HG03103 (cell line): ENCODE measurements at regions not wholly inside any gene's neighbourhood (a gene's known extent, or its start where the extent isn't known, plus 50 kb on each side); places are given as distances from the start of the nearest gene placed in this dataset.

Experiments
- ATAC-seq: cut with Tn5 transposase; IDR thresholded peaks from one replicate; pipeline ENCODE4 v1.9.1; 2021; ENCODE audit warnings: low read depth; ENCODE audit not compliant: unreplicated experiment

DNA sequence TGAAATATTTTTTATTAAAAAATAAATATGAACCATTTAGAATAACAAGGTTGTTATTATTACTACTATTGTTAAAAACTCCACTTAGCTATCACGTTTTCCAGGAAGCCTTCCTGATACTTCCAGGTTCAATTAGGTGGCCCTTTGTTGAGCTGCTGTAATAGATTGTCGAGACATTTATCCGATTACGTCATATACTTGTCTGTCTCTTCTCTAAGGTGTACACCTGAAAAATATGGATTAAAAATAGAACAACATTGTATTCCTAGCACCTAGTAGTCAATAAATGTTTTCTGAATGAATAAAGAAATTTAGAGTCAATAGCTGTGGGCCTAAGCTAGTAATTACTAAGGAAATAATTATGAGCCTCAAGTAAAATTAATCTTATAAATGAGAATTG, 359.6 kb downstream of the RNF144B start:
- ATAC-seq, result no peak

GRCh38 chr6:18748314-18748713, 361.2 kb downstream of the RNF144B start:
- no peak for ATAC-seq

GRCh38 chr6:18752278-18753068, 365.3 kb downstream of the RNF144B start:
- no peak for ATAC-seq

DNA sequence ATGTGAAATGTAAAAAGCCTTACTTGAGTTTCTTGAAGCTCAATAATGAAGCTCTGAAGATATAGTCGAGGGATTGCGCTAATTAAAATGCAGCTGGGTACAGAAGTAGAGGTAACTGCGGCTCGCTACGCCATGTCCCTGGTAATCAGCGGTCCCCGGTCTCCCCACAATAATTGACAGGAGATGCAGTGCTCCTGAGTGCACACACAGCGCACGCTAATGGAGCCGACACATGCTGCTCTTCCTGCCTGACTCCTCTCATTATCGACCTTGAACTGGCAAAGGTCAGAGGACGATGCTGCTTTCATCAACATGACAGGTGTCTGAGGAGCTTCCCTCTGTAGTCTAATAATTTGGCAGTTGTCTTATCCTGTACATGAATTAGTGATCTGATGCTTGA, 365.9 kb downstream of the RNF144B start:
- ATAC-seq, result no peak

DNA sequence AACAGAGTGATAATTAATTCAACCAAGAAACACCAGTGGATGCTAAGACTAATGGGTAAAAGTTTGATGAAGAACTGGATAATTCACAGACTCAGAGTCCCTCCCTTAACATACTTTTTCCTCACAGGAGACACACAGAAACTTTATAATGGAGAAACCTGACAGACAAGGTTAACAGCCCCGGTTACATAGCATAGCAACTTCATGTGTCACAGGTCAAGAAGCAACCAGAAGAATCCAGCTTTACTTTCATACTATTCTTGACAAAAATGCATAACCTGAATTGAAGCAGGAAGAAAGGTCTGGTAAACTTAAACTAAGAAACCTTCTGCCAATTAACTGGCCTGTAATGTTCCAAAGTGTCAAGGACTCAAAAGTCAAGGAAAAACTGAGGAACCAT, 375.9 kb downstream of the RNF144B start:
- no peak for ATAC-seq

DNA sequence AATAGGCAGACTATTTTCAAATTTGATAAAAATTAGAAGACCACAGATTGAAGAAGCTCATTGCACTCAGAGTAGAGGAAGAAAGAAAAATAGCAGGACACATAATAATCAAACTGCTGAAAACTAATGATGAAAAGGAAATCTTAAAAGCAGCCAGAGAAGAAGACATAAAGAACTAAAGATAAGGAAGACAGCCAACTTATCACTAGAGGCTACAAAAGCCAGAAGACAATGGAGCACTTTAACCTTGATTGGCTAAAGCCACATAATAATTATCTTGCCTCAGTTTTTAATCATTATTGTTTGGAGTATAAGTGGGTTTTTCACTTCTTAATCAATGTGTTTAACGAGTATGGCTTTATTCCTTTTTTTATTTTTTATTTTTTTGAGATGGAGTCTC, 397.6 kb downstream of the RNF144B start:
- ATAC-seq, result no peak

DNA sequence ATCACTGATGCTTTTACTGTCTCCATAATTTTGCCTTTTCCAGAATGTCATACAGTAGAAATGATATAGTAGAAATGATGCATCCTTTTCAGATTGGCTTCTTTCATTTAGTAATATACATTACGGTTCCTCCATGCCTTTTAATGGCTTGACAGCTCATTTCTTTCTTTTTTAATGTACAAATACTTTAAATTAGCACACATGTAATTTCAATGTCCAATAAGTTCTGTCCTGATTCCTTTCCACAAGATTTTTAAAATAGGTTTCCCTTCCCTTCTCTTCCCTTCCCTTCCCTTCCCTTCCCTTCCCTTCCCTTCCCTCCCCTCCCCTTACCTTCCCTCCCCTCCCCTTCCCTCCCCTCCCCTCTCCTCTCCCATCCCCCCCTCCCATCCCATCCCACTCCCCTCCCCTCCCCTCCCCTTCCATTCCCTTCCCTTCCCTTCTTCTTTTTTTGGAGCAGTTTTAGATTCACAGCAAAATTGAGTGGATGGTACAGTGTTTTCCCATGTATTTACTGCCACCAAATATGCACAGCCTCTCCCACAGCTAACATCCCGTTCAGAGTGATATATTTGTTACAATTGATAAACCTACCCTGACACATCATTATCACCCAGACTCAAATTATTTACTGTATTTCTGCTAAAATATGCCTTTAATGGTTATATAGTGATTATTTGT, 398.8 kb downstream of the RNF144B start:
- no peak for ATAC-seq

DNA sequence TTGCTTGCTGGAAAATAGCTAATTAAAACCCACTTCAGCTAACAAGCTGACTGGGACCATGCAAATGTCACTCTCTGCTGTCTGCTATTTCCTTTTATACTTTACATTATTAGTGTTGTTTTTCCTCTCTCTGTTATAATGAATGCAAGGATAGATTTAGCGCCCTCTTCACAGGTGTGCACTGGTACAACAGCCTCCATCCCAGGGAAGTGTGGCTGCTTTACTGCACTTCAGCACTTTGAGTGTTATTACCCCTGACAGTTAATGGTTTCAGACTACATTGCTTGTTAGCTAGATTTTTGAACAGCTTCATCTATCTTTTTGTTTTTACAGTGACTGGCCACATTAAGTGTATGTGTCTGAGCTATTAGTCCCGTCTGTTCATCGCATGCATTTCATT, 405.7 kb downstream of the RNF144B start:
- no peak for ATAC-seq

DNA sequence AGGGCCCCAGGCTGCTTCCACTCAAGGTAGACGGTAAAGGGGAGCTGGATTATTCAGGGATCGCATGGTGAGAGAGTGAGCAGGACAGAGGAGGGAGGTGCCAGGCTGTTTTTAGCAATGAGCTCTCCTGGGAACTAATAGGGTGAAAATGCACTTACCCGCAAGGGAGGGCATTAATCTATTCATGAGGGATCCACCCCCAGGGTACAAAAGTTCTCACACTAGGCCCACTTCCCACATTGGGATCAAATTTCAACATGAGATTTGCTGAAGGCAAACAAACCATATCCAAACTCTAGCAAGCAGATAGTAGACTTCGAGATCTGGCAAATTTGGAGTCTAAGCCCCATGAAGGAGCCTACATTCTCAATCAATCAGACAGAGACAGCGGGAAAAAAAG, 408.6 kb downstream of the RNF144B start:
- ATAC-seq, result no peak

- no peak for ATAC-seq
These were observed 433.6 kb downstream of the RNF144B start for GRCh38 chr6:18820725-18821124.

DNA sequence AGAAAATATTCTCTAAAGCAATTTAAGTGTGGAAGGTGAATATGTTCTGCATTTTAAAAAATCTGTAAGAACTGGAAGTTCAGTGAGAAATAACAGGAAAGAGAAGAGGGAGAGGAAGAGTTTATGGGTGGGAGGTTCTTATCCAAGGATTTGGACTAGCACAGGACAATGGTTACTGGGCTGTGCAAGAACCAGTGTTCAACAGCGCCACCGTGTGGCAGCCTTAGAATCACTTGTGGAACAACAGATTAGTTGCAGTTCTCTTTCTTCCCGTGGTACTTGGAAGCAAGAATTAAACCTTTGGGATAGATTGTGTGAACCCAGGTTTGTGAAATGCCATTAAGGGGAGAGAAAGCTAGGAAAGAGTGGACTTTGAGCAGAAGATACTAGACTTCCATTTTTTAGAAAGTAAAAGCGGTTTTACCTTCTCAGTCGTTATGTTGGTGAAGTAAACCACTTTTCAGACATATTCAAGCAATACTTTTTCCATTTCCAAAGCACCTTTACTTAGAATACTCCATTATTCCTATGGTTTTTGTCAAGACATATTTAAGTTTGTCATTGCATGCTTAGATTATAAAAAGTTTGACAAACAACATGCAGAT, 436.7 kb downstream of the RNF144B start:
- no peak for ATAC-seq

GRCh38 chr6:18829272-18829870, 442.2 kb downstream of the RNF144B start:
- ATAC-seq, result no peak

DNA sequence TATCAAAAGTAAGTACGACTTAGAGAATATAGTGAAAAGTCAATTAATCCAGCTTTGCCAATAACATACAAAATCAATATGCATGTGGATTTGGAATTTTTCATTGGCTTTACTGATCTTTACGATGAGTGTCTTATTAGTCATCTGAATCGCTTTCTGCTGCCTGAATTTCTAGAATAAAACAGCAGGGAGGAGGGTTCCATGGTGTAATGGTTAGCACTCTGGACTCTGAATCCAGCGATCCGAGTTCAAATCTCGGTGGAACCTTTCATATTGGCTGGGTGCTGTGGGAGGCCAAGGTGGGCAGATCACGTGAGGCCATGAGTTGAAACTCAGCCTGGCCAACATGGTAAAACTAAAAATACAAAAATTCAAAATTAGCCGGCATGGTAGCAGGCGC, 448.8 kb downstream of the RNF144B start:
- ATAC-seq, result no peak

- ATAC-seq, result no peak
These were observed 449.9 kb downstream of the RNF144B start for GRCh38 chr6:18837013-18837412.

- no peak for ATAC-seq
These were observed 455.4 kb downstream of the RNF144B start for GRCh38 chr6:18842534-18842933.

DNA sequence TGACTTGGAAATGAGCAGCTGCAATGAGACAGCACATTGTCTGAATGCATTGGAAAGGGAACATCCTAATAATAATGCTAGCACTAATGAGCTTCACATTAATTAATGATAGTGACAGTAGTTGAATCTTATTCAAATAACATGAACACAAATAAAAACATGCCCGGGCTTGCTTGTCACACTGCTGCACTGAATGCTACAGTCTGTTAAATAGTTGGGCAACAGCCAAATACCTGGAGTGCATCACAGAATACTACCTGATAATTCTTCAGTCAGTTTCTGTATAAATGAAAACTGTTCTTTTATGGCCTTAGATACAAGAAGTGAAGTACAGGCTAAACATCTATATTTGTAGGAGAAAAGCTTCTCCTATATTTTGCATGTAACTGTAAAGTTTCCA, 458.7 kb downstream of the RNF144B start:
- ATAC-seq, result no peak

DNA sequence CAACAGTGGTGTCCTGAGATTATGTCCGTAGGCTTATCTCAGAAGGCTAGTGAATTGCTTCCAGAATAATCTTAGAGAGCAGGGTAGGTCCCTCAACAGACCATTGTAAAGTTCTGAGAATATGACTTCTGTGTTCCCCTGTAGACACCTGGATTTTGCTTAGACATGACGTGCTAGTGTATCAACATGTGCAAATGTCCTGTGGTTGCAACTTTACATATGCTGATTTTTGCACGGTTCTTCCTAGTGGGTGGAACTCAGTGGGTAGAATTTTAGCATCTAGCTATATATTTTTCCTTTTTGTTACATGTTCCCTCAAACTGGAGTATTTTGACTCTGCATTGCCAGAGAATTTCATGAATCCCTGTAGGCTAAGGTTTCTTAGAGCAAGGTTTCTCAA, 459.2 kb downstream of the RNF144B start:
- ATAC-seq, result no peak

DNA sequence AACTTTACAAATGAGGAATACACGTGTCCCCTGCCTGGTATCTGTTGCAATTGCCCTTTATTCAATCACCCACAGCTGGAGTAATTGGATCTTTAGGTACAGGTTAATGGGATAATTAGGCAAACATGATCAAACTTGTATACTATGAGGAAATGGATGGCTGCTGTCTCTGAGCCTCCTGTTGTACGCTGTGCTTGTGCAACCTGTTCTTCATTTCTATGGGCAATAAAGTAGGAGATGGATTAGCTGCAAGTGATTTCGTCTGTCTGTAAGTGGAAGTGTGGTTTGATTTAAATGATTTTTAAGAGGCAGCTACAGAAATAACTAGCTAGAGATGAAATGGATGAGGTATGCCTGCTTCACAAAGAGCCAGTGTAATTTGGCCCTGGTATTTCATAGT, 474.1 kb downstream of the RNF144B start:
- ATAC-seq, result no peak

DNA sequence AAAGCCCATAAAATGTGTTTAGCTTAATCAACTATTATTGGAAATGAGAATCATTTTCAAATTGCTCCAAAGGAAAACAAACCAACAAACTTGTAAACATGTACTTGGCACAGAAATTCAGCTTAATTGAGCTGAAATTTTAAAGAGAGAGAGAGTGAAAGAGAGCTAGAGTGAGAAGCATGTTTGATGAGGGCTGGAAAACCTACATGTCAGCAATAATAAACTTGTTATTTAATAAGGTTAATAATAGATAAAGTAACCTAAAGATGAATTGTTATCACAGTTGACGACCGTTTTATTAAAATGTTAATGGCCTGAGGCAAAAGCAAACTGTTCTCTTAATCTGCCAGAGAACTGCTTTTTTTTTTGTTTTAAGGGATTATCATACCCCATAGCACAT, 496.1 kb downstream of the RNF144B start:
- no peak for ATAC-seq

DNA sequence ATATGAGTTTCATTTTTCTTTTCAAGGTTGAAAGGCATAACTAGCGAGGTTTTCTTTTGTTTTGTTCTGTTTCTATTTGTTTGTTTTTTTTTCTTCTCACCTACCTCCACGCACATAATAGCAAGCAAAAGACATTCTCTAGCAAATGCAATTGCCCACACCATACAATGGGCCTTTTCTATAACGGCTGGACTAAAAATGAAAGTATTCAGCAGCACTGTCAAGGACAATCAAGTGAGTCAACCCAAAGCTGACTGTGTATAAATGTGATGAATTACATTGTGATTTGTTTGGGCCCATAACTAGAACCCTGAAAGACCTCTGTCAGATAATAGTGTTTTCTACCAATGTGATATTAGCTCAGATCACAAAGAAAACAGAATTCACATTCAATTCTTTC, 496.7 kb downstream of the RNF144B start:
- no peak for ATAC-seq

- ATAC-seq, result no peak
These were observed 506.6 kb downstream of the RNF144B start for GRCh38 chr6:18893540-18894269.
